ENCODE measurements at regions not wholly inside any gene's neighbourhood (a gene's known extent, or its start where the extent isn't known, plus 50 kb on each side); places are given as distances from the start of the nearest gene placed in this dataset.

DNA sequence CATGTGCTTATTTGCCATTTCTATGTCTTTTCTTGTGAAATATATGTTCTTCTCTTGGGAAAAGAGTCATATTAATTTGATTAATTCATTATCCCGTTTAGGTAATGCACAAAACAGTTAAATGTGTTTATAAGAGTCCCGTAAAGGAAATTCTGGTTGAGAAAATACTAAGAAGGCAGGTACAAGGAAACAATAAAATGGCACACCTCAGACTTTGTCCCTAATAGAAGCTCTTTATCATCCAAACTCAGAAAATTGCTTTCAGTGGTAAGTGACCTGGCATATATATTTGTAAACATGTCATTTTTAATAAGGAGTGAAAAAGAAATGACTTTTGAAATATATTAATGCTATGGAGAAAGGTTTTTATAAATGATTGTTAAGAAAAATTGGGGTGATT, 540.5 kb upstream of the CITED2 start:
- TF ChIP-seq, protein P1, sequence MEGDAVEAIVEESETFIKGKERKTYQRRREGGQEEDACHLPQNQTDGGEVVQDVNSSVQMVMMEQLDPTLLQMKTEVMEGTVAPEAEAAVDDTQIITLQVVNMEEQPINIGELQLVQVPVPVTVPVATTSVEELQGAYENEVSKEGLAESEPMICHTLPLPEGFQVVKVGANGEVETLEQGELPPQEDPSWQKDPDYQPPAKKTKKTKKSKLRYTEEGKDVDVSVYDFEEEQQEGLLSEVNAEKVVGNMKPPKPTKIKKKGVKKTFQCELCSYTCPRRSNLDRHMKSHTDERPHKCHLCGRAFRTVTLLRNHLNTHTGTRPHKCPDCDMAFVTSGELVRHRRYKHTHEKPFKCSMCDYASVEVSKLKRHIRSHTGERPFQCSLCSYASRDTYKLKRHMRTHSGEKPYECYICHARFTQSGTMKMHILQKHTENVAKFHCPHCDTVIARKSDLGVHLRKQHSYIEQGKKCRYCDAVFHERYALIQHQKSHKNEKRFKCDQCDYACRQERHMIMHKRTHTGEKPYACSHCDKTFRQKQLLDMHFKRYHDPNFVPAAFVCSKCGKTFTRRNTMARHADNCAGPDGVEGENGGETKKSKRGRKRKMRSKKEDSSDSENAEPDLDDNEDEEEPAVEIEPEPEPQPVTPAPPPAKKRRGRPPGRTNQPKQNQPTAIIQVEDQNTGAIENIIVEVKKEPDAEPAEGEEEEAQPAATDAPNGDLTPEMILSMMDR (IDR thresholded peaks at IDR 0.05; ENCODE audit: insufficient read depth, low read depth, low read length), result no peak
- no peak for TF ChIP-seq EZH2 (IDR thresholded peaks at IDR 0.05; ENCODE audit: insufficient read depth, low read length)
